Osteoblast (primary cell): ENCODE measurements at regions not wholly inside any gene's neighbourhood (a gene's known extent, or its start where the extent isn't known, plus 50 kb on each side); places are given as distances from the start of the nearest gene placed in this dataset.

Experiments
- DNase-seq: peaks from one replicate; pipeline ENCODE4 v3.0.0; 2011; ENCODE audit warnings: low spot score, mixed read lengths; ENCODE audit not compliant: insufficient read length; ENCODE audit errors: missing footprints
- H2AFZ ChIP-seq: 2 replicates; pipeline ENCODE4 v1.6.0; 2011; ENCODE audit warnings: mild to moderate bottlenecking, low read length
- H3K27ac ChIP-seq: 2 replicates; pipeline ENCODE4 v1.5.1; 2011; ENCODE audit warnings: mild to moderate bottlenecking, low read depth, low read length, moderate library complexity
- H3K27me3 ChIP-seq: 2 replicates; pipeline ENCODE4 v1.6.0; 2012; ENCODE audit warnings: mild to moderate bottlenecking, control low read depth, inconsistent platforms, low read length, moderate library complexity; ENCODE audit not compliant: insufficient read depth
- H3K36me3 ChIP-seq: 2 replicates; pipeline ENCODE4 v1.5.1; 2011; ENCODE audit warnings: mild to moderate bottlenecking, low read length, control low read depth, moderate library complexity; ENCODE audit not compliant: insufficient read depth
- H3K4me1 ChIP-seq: 2 replicates; pipeline ENCODE4 v1.5.1; 2011; ENCODE audit warnings: mild to moderate bottlenecking, low read length, control low read depth, moderate library complexity; ENCODE audit not compliant: insufficient read depth
- H3K4me2 ChIP-seq: 2 replicates; pipeline ENCODE4 v1.6.0; 2011; ENCODE audit warnings: mild to moderate bottlenecking, low read length; ENCODE audit not compliant: insufficient read depth
- H3K4me3 ChIP-seq: fragments of 200-600 bp; sonication (generic); 3 replicates; pipeline ENCODE4 v1.5.1; 2012; ENCODE audit warnings: mild to moderate bottlenecking, low read length, inconsistent platforms; ENCODE audit not compliant: insufficient read depth
- H3K79me2 ChIP-seq: 2 replicates; pipeline ENCODE4 v1.6.0; 2012; ENCODE audit warnings: mild to moderate bottlenecking, low read length, control low read depth, inconsistent platforms; ENCODE audit not compliant: insufficient read depth
- H3K9me3 ChIP-seq: 2 replicates; pipeline ENCODE4 v1.5.1; 2011; ENCODE audit warnings: low read depth, low read length, control low read depth
- H4K20me1 ChIP-seq: 2 replicates; pipeline ENCODE4 v1.6.0; 2012; ENCODE audit warnings: mild to moderate bottlenecking, low read length, control low read depth; ENCODE audit not compliant: insufficient read depth
- CTCF ChIP-seq: IDR thresholded peaks from 2 replicates; pipeline ENCODE4 v1.5.1; 2011; ENCODE audit warnings: mild to moderate bottlenecking, low read depth, low read length, moderate library complexity; ENCODE audit errors: extremely low read depth

GRCh38 chr5:173741729-173742431, 125.4 kb upstream of the BOD1 start:
- H2AFZ ChIP-seq = no peak overlapping the region
- H3K27me3 ChIP-seq = no peaks in the 10 kb centered on the region
- no peak for DNase-seq
- no peaks in the 10 kb centered on the region for H3K79me2 ChIP-seq
- H4K20me1 ChIP-seq = no peaks in the 10 kb centered on the region
- no peaks in the 10 kb centered on the region for H3K36me3 ChIP-seq
- H3K4me3 ChIP-seq = no peak overlapping the region
- no peak overlapping the region for H3K27ac ChIP-seq
- TF ChIP-seq CTCF = no peak
- H3K9me3 ChIP-seq = no peaks in the 10 kb centered on the region
- H3K4me2 ChIP-seq = no peak overlapping the region
- H3K4me1 ChIP-seq = no peaks in the 10 kb centered on the region

GRCh38 chr5:173742432-173742816, 126.0 kb upstream of the BOD1 start:
- TF ChIP-seq CTCF = no peak
- no peaks in the 10 kb centered on the region for H4K20me1 ChIP-seq

GRCh38 chr5:173743641-173744343, 127.3 kb upstream of the BOD1 start:
- TF ChIP-seq CTCF = no peak
- Histone ChIP-seq H3K79me2 (no peaks in the 10 kb centered on the region), H3K27ac (no peak overlapping the region), H4K20me1 (no peaks in the 10 kb centered on the region), H3K4me3 (no peak overlapping the region), H3K27me3 (no peaks in the 10 kb centered on the region), H3K4me1 (no peaks in the 10 kb centered on the region), H2AFZ (no peak overlapping the region), H3K4me2 (no peak overlapping the region), H3K36me3 (no peaks in the 10 kb centered on the region), H3K9me3 (no peaks in the 10 kb centered on the region)
- DNase-seq = no peak

More at GRCh38 chr5:173742432-173742816, 126.0 kb upstream of the BOD1 start:
- H3K27ac ChIP-seq = no peak overlapping the region
- H3K9me3 ChIP-seq = no peaks in the 10 kb centered on the region
- no peaks in the 10 kb centered on the region for H3K27me3 ChIP-seq
- H3K79me2 ChIP-seq = no peaks in the 10 kb centered on the region
- no peaks in the 10 kb centered on the region for H3K36me3 ChIP-seq
- no peak overlapping the region for H3K4me2 ChIP-seq
- no peak for DNase-seq
- no peaks in the 10 kb centered on the region for H3K4me1 ChIP-seq
- H2AFZ ChIP-seq = no peak overlapping the region
- no peak overlapping the region for H3K4me3 ChIP-seq

- Histone ChIP-seq H4K20me1 (no peaks in the 10 kb centered on the region), H3K79me2 (no peaks in the 10 kb centered on the region), H3K4me3 (no peak overlapping the region), H2AFZ (no peak overlapping the region), H3K9me3 (no peaks in the 10 kb centered on the region), H3K27me3 (no peaks in the 10 kb centered on the region), H3K4me2 (no peak overlapping the region), H3K36me3 (no peaks in the 10 kb centered on the region), H3K4me1 (no peaks in the 10 kb centered on the region), H3K27ac (no peak overlapping the region)
- no peak for TF ChIP-seq CTCF
- no peak for DNase-seq
Measured at GRCh38 chr5:173744551-173744950, 128.1 kb upstream of the BOD1 start.
